Keratinocyte (primary cell): ENCODE measurements at regions not wholly inside any gene's neighbourhood (a gene's known extent, or its start where the extent isn't known, plus 50 kb on each side); places are given as distances from the start of the nearest gene placed in this dataset.

Experiments used
- DNase-seq: peaks from one replicate; pipeline ENCODE4 v3.0.0-alpha.2; 2011; ENCODE audit warnings: low read depth, missing footprints, low spot score
- FAIRE-seq: peaks from 2 replicates; lab custom pipeline; 2011; peaks lifted over from hg19 to GRCh38; lab: Jason Lieb, UNC
- H2AFZ ChIP-seq: 2 replicates; pipeline ENCODE4 v1.6.0; 2012; ENCODE audit warnings: low read length, control low read depth, inconsistent platforms; ENCODE audit not compliant: control insufficient read depth
- H3K27ac ChIP-seq: 2 replicates; pipeline ENCODE4 v1.5.1; 2011; ENCODE audit warnings: low read length; ENCODE audit not compliant: control insufficient read depth, insufficient read depth
- H3K27me3 ChIP-seq: 3 replicates; pipeline ENCODE4 v1.6.0; 2011; ENCODE audit warnings: low read length; ENCODE audit not compliant: control insufficient read depth, insufficient read depth; ENCODE audit errors: extremely low read depth
- H3K36me3 ChIP-seq, 2 experiments: 2 replicates in 1 of 2; 3 replicates in 1 of 2; pipeline ENCODE4 v1.5.1; 2011; ENCODE audit warnings: low read length in 2 of 2, mild to moderate bottlenecking in 1 of 2; ENCODE audit not compliant: control insufficient read depth in 2 of 2, insufficient read depth in 2 of 2; ENCODE audit errors: extremely low read depth in 1 of 2
- H3K4me1 ChIP-seq: 3 replicates; pipeline ENCODE4 v1.5.1; 2011; ENCODE audit warnings: low read length; ENCODE audit not compliant: control insufficient read depth, insufficient read depth; ENCODE audit errors: extremely low read depth
- H3K4me2 ChIP-seq: 3 replicates; pipeline ENCODE4 v1.6.0; 2011; ENCODE audit warnings: low read depth, low read length; ENCODE audit not compliant: control insufficient read depth, insufficient read depth; ENCODE audit errors: extremely low read depth
- H3K4me3 ChIP-seq, 3 experiments: fragments of 200-600 bp in 1 of 3; sonication (generic) in 1 of 3; 2 replicates in 2 of 3; 3 replicates in 1 of 3; pipeline ENCODE4 v1.5.1; 2011 to 2016; ENCODE audit warnings: low read length in 3 of 3, mild to moderate bottlenecking in 3 of 3, control low read depth in 2 of 3, inconsistent platforms in 1 of 3, low read depth in 1 of 3, mixed read lengths in 1 of 3, mixed run types in 1 of 3, moderate library complexity in 1 of 3; ENCODE audit not compliant: control insufficient read depth in 2 of 3, insufficient read depth in 2 of 3; ENCODE audit errors: extremely low read depth in 1 of 3
- H3K79me2 ChIP-seq: 2 replicates; pipeline ENCODE4 v1.6.0; 2012; ENCODE audit warnings: low read length; ENCODE audit not compliant: control insufficient read depth, insufficient read depth
- H3K9ac ChIP-seq: 3 replicates; pipeline ENCODE4 v1.6.0; 2011; ENCODE audit warnings: low read length; ENCODE audit not compliant: control insufficient read depth, insufficient read depth; ENCODE audit errors: extremely low read depth
- H3K9me1 ChIP-seq: 3 replicates; pipeline ENCODE4 v1.6.0; 2011; ENCODE audit warnings: low read length; ENCODE audit not compliant: control insufficient read depth, insufficient read depth; ENCODE audit errors: extremely low read depth
- H3K9me3 ChIP-seq: 2 replicates; pipeline ENCODE4 v1.5.1; 2012; ENCODE audit warnings: low read depth, low read length; ENCODE audit not compliant: control insufficient read depth
- H4K20me1 ChIP-seq: 3 replicates; pipeline ENCODE4 v1.6.0; 2011; ENCODE audit warnings: low read length; ENCODE audit not compliant: control insufficient read depth, insufficient read depth; ENCODE audit errors: extremely low read depth
- CTCF ChIP-seq, 3 experiments: IDR thresholded peaks in 1 of 3; conservative IDR thresholded peaks in 1 of 3; optimal IDR thresholded peaks in 1 of 3; 2 replicates in 2 of 3; 3 replicates in 1 of 3; pipeline versions ENCODE3 to v1.5.1; 2011; ENCODE audit warnings: low read length in 3 of 3, mild to moderate bottlenecking in 3 of 3, moderate library complexity in 2 of 3, control low read depth in 1 of 3, inconsistent platforms in 1 of 3; ENCODE audit not compliant: insufficient read depth in 2 of 3; ENCODE audit errors: extremely low read depth in 1 of 3
- EZH2 ChIP-seq: IDR thresholded peaks from one replicate; pipeline ENCODE4 v1.6.1; 2012; ENCODE audit warnings: inconsistent platforms, mild to moderate bottlenecking, low read length, moderate library complexity
- dilution Hi-C: fragments of 300-500 bp; cut with MboI; formaldehyde crosslinking; loops from one replicate; pipeline ENCODE4 v1.7.0; 2020; ENCODE audit warnings: low sequenced_read_pairs; ENCODE audit not compliant: extremely low pct_ligation_motif_present

- no peak for FAIRE-seq
Observed at GRCh38 chr6:2550247-2550646, 200.5 kb downstream of the MYLK4 start.

GRCh38 chr6:2549834-2550233, 200.9 kb downstream of the MYLK4 start:
- Histone ChIP-seq H2AFZ (no peak overlapping the region), H3K9me3 (no peaks in the 10 kb centered on the region), H3K4me1 (peaks cover 8% of the 10 kb centered on the region), H3K27me3 (no peaks in the 10 kb centered on the region), H3K79me2 (no peaks in the 10 kb centered on the region), H3K4me3 (no peak overlapping the region), H3K9ac (no peak overlapping the region), H3K9me1 (no peaks in the 10 kb centered on the region), H3K27ac (no peak overlapping the region), H4K20me1 (no peaks in the 10 kb centered on the region), H3K36me3 (no peaks in the 10 kb centered on the region), H3K4me2 (no peak overlapping the region)
- no peak for DNase-seq
- FAIRE-seq, result no peak
- dilution Hi-C loops, result no loop called here
- TF ChIP-seq EZH2 (no peak), CTCF (optimal IDR thresholded peaks at IDR 0.05 in 1 of 3, IDR thresholded peaks at IDR 0.05 in 1 of 3, conservative IDR thresholded peaks at IDR 0.05 in 1 of 3; ENCODE audit: extremely low read depth in 1 of 3, insufficient read depth in 2 of 3, low read length in 3 of 3) (no peak)

More at GRCh38 chr6:2550247-2550646, 200.5 kb downstream of the MYLK4 start:
- no peaks in the 10 kb centered on the region for H3K9me1 ChIP-seq
- no peaks in the 10 kb centered on the region for H3K36me3 ChIP-seq
- no peak for DNase-seq
- peaks cover 10% of the 10 kb centered on the region for H3K4me1 ChIP-seq
- H3K4me2 ChIP-seq, result no peak overlapping the region
- dilution Hi-C loops, result no loop called here
- TF ChIP-seq EZH2 (no peak), CTCF (optimal IDR thresholded peaks at IDR 0.05 in 1 of 3, IDR thresholded peaks at IDR 0.05 in 1 of 3, conservative IDR thresholded peaks at IDR 0.05 in 1 of 3; ENCODE audit: extremely low read depth in 1 of 3, insufficient read depth in 2 of 3, low read length in 3 of 3) (no peak)
- H3K27me3 ChIP-seq, result no peaks in the 10 kb centered on the region
- no peak overlapping the region for H2AFZ ChIP-seq
- no peaks in the 10 kb centered on the region for H3K9me3 ChIP-seq
- H3K9ac ChIP-seq, result no peak overlapping the region
- H3K79me2 ChIP-seq, result no peaks in the 10 kb centered on the region
- no peaks in the 10 kb centered on the region for H4K20me1 ChIP-seq
- no peak overlapping the region for H3K27ac ChIP-seq
- H3K4me3 ChIP-seq, result no peak overlapping the region
